ENCODE measurements at regions not wholly inside any gene's neighbourhood (a gene's known extent, or its start where the extent isn't known, plus 50 kb on each side); places are given as distances from the start of the nearest gene placed in this dataset.
"Not testable (repeated sequence)": the region's sequence is repeated elsewhere in the genome, so short reads cannot be mapped to it uniquely, and the experiment has no call there.

DNA sequence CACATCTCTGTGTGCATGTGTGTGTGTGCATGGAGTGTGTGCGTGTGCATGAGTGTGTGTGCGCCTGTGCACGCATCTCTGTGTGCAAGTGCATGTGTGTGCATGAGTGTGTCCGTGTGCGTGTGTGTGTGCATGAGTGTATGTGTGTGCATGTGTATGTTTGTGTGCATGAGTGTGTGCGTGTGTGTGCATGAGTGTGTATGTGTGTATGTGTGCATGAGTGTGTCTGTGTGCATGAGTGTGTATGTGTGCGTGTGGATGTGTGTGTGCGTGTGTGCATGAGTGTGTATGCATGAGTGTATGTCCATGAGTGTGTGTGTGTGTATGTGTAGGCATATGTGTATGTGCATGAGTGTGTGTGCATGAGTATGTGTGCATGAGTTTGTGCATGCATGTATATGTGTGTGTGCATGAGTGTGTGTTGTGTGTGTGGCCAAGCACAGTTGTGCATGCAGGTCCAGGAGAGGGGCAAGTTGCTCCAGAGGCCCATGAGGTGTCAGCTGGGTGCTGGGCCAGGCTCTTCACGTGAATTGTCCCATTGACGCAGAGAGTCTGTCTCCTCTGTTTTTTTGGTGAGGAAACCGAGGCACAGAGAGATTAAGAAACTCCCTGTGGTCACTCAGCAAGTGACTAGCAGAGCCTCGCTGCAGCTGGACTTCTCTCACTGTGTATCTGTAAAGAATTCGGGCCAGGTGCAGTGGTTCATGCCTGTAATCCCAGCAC, 75.5 kb downstream of the ASB1 start:
- DNase-seq (ENCODE audit: low read depth): no peak

DNA sequence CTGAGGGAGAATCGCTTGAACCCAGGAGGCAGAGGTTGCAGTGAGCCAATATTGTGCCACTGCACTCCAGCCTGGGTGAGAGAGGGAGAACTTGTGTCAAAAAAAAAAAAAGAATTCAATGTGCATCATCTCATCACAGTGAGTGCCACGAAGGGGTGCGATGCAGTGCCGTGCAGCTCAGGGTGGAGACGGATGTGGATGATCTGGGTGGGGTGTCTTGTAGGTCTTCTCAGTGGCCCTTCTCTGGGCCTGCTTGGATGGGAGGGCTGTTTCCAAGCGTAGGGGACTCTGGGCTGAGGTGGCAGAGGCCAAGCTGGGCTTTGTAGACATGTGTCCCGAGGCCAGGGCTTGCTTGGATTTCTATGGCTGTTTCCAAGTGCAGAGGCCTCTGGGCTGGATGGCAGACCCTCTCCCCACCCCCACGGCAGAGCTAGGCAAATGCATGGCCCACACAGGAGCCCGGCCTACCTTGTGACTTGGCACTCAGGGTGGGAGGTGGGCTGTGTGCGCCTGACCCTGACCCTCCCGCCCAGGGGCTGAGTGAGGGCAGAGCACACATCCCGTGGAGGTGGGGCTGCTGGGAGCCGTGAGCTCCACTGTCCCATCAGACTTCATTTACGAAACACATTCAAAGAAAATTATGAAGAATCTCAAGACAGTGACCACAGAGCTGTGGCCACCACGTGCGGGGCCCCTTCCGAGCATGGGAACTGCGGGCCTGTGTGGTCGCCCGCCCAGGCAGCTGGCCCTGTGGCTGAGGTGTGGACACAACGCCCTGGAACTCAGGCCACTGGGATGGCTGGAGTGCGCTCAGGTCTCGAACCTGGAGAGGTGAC, 76.4 kb downstream of the ASB1 start:
- DNase-seq (ENCODE audit: low read depth): no peak

DNA sequence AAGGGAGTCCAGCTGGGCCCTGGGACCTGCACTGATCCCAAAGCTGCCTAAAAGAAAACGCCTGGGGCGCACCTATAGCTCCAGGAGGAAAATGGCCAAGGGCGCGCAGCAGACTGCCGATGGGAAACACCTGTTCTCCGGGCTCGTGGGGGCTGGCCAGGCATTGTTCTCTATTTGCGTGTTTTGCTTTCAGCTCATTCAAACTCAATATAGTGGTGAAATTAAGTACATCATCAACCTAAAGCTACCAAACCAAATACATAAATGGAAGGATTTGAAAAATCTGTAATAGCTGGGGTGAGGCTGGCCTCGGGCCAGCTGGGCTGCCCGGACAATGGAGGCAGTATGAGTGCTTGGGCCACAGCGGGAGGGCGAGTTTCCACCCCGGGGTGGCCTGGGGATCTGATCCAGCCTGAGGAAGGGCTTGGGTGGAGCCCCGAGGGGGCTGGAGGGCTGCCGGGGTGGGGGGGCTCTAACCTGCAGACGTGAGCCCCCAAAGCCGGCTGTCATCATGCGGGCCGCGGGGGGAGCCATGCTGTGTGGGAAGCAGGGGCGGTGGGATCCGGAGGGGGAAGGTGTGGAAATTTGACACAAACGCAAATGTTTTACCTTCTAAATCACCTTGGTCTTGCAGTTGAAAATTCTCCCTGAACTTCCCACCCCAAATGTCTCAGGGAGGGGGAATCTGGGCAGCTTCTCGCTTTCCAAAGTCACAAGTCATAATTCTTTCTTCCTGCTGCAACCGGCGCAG, 77.6 kb downstream of the ASB1 start:
- no peak for DNase-seq (ENCODE audit: low read depth)

DNA sequence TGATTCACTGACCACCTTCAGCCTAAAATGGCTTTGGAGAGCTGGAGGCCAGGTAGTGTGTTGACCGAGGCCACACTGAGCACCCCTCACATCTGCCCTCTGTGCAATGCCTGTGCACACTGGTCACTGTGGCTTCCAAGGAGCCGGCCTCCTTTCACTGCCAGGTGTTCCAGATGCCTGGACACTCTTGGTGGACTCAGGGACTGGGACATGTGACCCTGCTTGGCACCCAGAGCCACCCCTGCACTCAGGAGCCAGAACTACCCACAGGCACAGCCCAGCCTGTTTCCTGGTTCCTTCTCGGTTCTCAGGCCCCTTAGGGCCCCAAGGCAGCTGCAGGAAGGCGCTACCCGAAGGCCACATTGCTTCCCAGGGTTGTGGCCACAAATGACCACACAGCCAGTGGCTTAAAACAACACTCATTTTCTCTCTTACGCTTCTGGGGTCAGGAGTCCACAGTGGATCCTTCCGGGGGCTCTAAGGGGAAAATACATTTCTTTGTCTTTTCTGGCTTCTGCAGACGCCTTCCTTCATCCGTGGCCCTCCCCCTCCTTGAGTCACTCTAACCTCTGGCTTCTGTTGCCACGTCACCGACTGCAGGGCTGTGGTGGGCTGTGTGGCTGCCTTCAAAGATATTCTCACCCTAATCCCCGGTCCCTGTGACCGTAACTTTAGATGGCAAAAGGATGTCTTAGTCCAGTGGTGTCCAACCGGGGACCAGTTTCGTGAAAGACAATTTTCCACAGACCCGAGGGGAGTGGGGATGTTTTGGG, 78.6 kb downstream of the ASB1 start:
- no peak for DNase-seq (ENCODE audit: low read depth)

DNA sequence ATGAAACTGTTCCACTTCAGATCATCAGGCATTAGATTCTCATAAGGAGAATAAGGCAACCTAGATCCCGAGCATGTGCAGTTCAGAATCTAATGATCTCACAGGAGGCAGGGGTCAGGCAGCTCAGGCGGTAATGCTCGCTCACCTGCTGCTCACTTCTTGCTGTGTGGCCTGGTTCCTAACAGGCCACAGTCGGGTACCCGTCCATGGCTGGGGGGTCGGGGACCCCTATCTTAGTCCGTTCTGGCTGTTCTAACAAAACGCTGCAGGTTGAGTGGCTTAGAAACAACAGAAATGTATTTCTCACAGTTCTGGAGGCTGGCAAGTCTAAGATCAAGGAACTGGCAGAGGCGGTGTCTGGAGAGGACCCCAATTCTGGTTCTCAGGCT, 79.2 kb downstream of the ASB1 start:
- no peak for DNase-seq (ENCODE audit: low read depth)

DNA sequence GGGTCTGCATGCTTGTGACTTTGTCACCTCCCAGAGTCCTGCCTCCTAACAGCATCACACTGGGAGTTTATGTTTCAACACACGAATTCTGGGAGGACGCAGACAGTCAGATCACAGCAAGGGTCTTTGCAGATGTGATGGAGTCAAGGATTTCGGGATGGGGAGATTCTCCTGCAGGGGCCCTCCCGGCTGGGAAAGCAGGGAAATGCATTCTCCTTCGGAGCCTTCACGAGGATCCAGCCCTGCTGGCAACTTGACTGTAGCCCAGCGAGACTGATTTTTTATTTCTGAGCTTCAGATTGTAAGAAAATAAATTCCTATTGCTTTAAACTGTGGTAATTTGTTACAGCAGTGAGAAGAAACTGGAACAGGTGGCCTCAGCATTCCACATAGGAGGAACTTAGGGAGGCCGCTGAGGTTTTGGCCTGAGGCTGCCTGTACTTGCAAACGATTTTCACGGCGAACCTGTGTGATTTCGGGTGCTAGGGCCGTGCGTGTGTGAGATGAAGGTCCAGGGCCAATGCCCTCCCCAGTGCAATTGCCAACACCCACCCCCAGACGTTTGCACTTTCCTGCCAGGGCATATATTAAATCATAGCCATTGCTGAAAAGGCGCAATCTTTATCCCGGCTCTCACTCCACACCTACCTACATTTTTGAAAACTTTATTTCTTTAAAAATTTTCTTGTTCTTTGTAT, 79.8 kb downstream of the ASB1 start:
- no peak for DNase-seq (ENCODE audit: low read depth)

DNA sequence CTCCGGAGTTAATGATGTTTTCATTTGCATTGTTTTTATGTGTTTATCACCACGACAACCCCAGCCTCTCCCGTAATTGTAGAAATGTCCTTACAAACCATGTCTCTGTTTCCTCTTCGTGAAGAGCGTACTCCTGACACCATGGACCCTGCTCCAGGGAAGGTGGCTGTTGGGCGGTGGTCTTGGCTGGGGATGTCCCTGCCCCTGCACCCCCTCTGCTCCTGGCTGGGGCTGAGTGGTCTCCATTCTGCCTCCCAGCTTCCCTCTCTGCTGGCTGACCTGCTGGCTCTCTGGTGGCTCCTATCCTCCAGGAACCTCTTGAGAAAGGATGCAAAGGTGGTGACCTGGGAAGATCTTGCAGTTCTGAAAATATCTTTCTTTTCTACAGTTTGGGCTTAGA, 81.1 kb downstream of the ASB1 start:
- no peak for DNase-seq (ENCODE audit: low read depth)

DNA sequence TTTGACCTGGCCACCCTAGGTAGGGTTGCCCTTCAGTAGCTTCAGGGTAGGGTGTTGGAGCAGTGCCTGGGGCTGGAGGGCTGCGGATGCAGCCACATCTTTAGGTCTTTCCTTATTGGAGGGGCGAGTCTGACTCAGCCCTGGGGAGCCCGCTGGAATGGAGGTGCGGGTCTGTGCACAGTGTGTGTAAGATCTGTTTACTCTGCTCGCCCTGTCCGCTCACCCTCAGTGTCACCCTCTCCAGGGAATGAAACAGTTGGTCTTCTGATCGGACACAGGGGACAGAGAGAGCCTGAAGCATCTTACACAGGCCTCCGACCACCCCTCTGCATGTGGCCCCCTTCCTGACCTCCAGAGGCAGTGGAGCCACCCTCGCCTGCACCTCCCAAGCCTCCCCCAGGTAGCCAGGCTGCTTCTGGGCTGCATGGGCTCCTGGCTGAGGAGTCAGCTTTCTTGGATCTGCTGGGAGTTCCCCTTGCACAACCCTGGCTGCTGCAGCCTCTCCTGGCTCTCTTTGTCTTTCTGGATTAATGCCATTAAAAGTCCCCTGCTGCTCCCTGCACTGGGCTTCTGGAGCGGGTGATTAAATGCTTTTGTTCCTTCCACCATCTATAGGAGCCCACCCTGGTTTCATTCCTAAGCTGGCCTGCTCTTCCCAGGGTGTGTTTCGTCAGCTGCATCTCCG, 82.6 kb downstream of the ASB1 start:
- no peak for DNase-seq (ENCODE audit: low read depth)

DNA sequence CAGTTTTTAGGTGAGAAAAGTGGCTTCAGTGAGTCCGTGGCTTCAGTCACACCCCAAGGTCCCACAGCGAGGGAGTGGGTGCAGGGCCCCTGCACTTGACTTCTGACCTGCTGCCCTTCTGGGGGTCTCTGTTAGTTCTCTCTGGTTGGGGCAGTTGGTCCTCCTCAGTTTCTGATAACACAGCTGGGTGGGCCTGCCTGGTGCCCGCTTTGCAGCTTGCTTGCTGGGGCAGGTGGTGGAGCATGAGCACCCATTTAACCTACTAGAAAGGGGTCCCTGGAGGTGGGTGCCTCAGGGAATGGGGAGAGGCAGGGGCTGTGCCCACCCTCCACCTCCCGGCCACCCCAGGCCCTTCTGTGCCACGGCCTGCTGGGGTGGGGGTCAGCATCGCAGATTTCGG, 83.2 kb downstream of the ASB1 start:
- DNase-seq (ENCODE audit: low read depth): no peak

DNA sequence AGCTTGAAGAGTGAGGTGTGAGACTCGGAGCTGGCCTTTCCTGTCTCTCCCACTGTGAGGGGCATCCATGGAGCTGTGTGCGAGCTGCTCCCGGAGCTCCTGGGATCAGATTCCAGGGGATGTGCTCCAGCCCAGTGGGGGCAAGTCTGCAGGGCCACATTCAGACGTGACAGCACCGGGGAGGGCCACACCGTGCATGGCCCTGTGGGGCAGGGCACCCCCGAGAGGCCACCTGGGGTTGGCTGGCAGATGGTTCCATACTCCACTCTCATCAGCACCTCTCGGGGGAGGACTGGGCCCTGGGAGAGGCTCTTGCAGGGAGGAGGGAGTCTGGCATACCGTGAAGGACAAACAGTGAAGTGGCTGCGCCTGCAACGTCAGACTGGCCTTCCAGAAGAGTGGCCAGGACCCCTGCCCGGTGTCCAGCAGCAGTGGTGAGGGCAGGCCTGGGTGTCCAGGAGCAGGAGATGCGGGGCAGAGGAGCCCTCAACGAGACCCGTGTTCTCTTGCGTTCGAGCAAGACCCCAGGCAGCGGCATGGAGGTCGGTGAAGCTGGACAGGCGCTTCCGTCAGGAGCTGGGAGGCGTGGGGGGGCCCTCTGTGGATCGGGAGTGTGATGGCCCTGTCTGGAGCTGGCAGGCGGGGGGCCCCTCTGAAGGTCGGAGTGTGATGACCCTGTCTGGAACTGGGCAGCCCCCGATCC, 84.3 kb downstream of the ASB1 start:
- DNase-seq (ENCODE audit: low read depth): no peak

DNA sequence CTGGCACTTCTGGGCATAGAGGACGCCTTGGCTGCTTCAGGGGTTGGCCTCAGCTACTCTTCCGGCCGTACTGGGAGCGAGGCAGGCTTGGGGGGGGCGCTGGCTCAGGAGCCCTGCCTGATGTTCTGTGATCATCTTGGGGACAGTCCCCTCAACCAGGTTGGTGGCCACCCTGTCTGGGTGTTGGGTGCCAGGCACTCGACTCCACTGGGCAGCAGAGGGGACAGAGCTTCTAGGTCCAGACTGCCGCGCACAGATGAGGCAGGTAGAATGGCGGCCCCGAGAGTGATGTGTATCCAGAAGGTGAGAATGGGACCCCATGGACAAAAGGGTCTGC, 84.9 kb downstream of the ASB1 start:
- no peak for DNase-seq (ENCODE audit: low read depth)

DNA sequence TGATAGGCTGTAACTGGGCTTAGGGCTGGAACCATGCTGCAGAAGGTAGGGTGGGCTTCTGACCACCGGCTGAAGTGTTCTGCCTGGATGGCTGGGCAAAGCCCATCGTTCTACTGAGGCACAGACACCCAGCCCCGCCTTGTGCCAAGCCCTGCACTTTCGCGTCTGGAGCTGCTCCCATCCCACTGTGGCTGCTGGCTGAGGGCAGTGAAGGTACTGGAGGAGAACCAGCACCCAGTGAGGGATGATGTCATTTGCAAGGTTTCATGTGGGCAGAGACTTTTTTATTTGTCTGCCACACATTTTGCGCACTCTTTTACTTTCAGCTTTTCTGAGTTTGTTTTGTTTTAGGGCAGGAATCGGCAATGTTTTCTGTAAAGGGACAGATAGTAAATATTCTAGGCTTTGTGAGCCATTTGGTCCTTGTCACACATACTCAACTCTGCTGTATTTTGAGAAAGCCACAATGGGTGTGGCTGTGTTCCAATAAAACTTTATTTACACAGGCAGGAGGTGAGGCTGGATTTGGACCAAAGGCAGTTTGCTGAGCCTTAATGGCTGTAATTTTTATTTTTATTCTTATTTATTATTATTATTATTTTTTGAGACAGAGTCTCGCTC, 85.6 kb downstream of the ASB1 start:
- no peak for DNase-seq (ENCODE audit: low read depth)

DNA sequence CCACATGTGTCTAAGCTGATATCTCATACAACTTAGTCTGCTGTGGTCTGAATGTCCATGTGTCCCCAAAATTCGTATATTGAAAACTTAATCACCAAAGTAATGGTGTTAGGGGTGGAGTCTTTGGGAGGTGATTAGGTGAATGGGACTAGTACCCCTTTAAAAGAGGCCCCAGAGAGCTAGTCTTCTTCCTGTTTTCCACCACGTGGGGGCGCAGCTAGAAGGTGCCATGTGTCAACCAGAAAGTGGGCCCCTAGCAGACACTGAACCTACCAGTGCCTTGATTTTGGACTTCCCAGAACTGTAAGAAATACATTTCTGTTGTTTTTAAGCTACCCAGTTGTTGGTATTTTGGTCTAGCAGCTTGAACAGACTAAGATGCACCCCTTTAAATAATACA, 86.6 kb downstream of the ASB1 start:
- no peak for DNase-seq (ENCODE audit: low read depth)

DNA sequence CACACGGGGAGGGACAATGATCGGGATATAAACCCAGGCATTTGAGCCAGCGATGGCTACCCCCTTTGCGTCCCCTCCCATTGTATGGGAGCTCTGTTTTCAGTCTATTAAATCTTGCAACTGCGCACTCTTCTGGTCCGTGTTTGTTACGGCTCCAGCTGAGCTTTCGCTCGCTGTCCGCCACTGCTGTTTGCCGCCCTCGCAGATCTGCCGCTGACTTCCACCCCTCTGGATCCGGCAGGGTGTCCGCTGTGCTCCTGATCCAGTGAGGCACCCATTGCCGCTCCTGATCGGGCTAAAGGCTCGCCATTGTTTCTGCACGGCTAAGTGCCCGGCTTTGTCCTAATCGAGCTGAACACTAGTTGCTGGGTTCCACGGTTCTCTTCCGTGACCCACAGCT, 87.3 kb downstream of the ASB1 start:
- not testable (repeated sequence) for DNase-seq (ENCODE audit: low read depth)

DNA sequence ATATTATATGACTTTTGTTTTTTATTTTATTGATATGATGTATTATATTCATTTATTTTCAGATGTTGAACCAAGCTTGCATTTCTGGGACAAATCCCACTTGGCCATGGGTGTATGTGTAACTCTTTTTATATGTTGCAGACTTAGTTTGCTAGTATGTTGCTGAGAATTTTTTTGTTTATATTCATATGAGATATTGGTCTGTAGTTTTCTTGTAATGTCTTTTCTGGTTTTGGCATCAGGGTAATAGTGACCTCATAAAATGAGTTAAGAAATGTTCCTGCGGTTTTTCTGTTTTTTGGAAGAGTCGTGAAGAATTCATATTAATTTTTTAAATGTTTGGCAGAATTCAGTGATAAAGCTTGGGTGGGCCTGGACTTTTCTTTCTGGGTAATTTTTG, 88.7 kb downstream of the ASB1 start:
- no peak for DNase-seq (ENCODE audit: low read depth)

DNA sequence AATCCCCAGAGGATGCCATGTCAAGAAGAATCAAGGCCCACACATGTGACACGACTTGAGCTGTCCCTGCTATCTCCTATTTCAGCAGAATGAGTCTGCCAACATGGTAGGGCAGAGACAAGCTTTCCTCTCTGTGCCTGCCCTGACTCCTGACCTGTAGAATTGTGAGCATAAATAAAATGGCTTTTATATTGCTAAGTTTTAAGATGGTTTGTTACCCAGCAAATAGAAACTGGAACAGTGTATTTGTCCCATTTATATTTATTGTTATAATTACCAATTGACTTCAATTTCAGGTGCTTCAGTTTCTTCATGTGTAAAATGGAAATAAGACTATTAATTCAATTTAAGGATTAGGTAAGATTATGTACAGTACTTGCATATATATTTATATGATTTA, 90.5 kb downstream of the ASB1 start:
- no peak for DNase-seq (ENCODE audit: low read depth)

DNA sequence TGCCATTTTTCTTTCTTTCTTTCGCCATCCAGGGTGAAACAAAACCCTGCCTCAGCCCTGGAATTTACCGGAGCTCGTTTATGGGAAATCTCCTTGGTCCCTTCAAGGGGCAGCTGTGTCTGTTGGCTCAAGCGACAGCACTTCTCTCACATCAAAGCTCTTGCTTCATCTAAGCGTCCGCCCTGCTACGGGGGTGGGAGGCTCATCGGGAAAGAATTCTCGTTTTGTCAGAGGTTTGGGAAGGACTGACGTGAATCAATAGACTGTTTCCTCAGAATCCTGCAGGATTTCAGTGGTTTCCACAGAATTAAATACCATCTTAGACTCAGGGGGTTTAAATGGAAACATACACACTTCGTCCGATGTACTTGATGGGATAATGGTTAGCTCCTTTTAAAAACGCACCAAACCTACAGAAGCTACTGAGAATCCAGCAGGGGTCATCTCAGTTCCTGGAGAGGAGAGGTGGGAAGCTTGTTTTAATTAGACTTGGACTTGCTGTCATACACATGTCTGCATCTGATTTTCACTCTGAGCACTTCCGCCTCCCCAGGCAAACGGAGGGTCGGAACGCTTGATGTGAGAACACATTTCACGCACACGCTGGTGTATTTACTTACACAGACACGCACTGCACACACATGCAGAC, 91.6 kb downstream of the ASB1 start:
- DNase-seq (ENCODE audit: low read depth): no peak

DNA sequence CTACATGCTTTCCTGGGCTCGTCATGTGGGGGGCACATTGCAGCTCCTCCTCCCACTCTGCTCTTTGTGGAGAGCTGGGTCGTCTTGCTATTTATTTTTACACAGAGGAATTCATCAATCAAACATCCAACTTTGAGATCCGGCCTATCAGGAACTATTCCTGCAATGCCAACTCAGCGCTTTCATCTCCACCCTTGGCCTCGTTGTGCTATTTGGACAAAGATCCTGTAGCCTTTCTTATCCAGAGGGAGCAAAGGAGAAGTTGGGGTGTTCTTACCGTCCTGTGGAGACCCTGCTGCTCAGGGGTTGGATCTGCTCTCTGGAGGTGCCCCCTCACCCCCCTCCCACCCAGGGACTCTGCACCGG, 92.1 kb downstream of the ASB1 start:
- no peak for DNase-seq (ENCODE audit: low read depth)

DNA sequence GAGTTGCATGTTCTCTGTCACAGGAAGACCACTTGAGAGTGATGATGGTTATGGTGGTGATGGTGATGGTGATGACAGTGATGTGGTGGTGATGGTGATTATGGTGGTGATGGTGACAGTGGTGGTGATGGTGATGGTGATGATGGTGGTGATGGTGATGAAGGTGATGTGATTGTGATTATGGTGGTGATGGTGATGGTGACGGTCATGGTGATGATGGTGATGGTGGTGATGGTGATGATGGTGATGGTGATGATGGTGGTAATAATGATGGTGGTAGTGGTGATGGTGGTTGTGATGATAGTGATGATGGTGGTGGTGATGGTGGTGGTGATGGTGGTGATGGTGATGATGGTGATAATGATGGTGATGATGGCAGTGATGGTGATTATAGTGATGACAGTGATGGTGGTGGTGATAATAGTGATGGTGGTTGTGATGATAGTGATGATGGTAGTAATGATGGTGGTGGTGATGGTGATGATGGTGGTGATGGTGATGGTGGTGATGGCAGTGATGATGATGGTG, 93.7 kb downstream of the ASB1 start:
- no peak for DNase-seq (ENCODE audit: low read depth)
